NCI-H345 (cell line): ENCODE measurements at regions not wholly inside any gene's neighbourhood (a gene's known extent, or its start where the extent isn't known, plus 50 kb on each side); places are given as distances from the start of the nearest gene placed in this dataset.
"Not testable (repeated sequence)": the region's sequence is repeated elsewhere in the genome, so short reads cannot be mapped to it uniquely, and the experiment has no call there.

Source experiments
- DNase-seq: peaks from one replicate; lab custom pipeline; 2025; lab: John Stamatoyannopoulos, UW

DNA sequence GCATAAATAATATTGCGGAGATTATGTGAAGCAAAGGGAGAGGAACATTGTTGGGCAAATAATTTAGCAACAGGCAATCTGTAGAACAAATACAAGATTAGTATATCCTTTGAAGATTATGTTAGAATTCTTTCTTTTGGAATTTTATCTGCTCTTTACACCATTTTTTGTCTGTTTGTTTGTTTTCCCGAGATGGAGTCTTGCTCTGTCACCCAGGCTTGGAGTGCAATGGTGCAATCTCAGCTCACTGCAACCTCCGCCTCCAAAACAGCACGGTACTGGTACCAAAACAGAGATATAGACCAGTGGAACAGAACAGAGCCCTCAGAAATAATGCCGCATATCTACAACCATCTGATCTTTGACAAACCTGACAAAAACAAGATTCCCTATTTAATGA lies 250.3 kb downstream of the FSIP2 start:
- not testable (repeated sequence) for DNase-seq

DNA sequence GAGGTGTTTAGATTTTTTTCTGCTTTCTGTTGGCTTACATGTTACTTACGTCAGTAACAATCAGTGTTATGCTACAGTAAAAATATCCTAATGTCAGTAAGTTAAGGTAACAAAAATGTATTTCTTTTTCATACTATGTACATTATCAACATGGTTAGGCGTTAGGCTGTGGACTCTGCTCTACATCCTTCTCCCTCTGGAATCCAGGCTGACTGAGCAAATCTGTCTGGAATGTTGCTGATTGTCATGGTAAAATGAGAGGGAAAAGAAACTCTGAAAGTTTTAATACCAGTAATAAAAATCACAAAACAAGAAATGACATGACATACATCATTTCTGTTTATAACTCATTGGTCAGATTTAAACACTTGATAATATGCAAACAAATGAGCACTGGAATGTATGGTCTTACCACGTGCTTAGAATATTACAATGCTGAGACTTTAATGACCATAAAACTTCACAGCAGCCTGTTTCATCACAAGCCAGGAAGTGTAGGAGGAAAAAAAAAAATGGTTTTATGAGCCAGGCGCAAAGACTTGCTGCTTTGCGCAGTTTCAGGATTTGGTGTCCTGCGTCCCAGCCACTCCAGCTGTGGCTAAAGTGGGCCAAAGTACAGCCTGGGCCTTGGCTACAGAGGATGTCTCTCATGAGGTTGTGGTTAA lies 252.4 kb downstream of the FSIP2 start:
- no peak for DNase-seq

DNA sequence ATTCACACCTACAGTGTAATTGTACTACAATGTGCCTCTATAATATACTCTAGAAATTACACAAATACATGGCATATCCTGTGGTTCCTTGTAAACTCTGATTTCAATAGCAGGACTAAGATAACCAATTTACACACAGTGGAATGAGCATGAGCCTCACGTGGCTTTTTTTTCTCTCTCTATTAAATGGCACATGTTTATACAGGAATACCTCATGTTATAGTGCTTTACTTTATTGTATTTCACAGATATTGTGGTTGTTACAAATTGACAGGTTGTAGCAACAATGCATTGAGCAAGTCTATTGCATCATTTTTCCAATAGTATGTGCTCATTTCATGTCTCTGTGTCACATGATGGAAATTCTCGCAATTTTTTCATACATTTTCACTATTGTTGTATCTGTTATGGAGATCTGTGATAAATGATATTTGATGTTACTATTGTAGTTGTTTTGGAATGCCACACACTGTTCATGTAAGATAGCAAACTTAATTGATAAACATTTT lies 260.0 kb downstream of the FSIP2 start:
- DNase-seq: no peak

DNA sequence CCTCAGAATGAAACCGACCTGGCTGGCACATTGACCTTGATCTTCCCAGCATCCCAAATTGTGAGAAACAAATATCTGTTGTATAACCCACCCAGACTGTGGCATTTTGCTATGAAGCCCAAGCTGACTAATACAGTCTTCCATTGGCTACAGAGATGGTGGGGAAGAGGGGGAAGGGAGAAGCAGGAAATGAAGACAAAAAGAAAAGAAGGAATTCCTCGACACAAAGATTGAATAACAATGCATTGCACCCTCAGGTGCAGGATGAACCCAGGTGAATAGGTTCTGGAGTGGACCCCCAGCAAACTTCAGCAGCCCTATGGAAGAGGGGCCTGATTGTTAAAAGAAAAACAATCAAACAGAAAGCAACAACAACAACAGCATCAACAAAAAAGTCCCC lies 270.7 kb downstream of the FSIP2 start:
- no peak for DNase-seq

DNA sequence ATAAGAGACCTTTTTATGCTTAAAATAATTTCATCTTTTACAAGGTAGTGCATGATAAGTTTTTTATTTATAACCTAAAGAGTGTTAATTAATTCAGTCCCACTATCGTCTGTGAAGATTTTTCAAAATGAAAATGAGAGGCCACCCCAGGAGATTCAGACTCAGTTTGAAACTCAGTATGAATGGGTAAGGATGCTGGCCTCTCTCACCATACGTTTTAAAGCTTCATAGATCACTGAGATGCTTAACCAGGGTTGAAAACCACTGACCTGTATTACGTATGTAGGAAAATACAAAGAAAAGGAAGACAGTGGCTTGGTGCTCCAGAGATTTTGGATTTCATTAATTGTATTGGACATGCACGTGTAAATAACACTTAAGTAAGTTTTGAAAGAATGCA lies 278.7 kb downstream of the FSIP2 start:
- no peak for DNase-seq

DNA sequence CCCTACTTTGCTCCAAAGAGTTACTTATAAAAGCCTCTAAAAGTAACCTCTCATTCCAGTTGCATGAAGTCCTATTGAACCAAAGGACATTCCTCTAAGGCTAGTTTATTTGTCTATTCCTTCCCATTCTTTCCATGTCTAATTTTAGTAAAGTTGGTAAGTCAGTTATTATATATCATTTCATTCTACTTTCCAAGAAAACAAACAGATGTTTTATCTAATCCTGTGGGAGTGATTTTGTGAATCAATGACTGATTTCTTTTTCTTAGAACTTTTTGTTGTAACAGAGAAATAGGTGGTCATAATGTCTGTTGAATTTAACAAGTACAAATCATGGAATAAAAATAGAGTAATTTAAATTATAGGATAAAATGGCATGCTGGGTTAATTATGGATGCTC lies 286.3 kb downstream of the FSIP2 start:
- no peak for DNase-seq

DNA sequence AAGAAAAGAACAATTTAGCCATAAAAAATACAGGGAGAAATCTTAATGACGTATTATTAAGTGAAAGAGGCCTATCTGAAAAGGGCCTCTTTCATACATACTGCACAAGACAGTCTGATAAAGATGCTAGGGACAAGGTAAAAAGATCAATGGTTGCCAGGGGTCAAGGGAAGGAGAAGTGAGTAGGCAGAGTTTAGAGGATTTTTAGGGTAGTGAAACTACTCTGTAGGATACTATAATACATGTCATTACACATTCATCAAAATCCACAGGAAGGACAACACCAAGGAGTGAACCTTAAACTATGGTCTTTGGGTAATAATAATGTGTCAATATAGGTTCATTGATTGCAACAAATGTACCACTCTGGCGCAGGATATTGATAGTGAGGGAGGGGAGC lies 289.3 kb downstream of the FSIP2 start:
- no peak for DNase-seq

DNA sequence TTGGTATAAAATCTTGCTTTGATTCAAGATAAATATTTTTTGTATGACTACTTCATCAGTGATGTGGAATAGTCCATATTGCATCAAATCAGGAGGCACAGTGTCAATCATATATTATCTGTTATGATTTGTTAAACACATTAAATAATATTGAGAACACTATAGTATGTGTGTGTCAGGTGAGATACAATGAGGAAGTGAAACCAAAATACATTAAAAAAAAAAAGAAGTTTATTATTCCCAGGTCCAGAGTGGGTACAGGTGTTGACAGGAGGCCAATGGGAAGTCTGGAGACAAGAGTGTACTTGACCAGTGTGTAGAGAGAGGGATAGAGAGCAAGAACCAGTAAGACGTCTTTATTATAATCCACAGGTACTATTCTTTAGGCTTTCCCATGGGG lies 292.6 kb downstream of the FSIP2 start:
- no peak for DNase-seq

DNA sequence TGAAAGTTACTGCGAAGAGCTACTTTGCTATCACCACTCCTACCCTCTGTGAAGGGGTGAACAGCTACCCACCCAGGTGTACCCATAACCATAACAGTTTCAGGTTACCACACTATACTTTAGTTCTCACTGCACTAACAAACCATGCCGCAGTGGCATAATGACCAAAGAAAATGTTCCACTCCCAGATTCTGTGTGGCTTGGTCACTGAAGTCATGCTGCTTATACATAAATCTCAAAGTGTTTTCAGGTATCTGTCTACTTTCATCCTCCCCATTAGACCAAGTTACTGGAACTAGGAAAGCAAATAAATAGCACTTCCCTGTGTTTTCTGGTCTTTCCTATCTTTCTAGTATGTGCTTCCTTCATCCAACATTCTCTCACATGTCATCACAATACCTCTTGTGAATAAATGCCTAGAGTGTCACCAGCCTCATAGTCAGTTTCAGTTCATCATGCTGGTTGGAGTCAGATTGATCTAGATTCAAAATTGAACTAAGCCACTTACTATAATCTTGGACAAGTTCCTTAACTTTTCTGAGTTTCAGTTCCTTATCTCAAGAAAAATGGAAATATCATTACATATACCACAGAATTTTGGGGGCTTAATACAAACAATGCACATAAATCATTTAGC lies 293.6 kb downstream of the FSIP2 start:
- DNase-seq: no peak

DNA sequence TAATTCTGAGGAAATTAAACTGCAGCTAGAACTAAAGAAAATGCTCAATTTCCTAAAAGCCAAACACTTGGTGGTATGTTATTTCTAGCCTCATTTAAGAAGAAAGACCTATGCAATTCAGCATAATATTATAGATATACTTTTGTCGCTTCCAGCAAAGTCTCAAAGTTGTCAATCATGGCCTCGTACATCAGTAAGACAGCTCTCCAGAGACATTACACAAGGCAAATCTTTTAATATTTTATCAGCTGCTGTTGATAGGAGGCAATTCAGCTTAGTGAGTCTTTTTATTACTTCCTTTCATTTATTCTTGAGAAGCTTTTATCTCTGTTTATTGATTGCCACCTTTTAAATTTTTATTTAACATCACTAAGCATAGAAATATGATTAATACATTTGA lies 294.3 kb downstream of the FSIP2 start:
- no peak for DNase-seq

DNA sequence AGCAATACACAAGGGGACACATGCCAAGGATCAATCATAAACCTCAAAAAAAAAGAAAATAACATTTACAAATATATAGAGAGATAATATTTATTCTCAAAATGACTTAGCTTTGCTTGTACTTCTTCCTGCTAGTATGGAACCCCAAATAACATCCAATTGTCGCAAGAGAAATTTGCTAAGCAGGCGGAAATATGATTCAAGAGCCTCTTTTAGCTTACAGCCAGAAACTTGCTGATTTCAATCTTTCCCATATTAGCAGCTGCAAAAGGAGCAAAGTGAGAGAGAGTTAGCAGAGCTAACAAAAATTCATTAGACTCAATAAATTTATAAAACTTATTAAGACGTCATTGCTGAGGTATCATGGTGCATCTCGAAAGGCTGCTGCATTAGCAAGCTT lies 294.9 kb downstream of the FSIP2 start:
- no peak for DNase-seq

DNA sequence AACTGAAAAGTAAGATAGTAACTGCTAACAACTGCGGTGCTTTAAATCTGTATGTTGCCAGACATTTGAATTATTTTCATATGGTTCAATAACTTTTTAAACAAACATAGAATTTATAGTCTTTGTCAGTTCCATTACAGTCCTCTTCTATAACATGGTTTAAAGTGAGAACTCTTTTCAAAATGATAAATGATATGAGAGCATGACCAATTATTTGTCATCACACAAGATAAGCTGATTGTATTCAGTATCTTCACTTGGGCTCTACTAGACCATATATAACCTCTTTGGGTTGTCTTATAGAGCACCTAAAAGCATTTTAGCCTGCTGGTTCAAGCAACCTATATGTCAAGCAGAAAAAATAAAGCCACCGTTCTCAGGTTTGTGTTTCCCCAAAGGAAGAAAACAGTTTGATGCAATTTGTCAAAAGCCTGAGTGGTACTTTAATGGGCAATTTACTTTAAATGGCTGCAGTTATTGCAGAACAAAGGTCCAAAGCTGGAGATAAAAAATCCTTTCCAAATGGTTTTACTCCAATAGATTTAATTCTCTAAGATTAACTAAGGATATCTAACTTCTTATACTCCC lies 298.4 kb downstream of the FSIP2 start:
- DNase-seq: peak; percentile 41

DNA sequence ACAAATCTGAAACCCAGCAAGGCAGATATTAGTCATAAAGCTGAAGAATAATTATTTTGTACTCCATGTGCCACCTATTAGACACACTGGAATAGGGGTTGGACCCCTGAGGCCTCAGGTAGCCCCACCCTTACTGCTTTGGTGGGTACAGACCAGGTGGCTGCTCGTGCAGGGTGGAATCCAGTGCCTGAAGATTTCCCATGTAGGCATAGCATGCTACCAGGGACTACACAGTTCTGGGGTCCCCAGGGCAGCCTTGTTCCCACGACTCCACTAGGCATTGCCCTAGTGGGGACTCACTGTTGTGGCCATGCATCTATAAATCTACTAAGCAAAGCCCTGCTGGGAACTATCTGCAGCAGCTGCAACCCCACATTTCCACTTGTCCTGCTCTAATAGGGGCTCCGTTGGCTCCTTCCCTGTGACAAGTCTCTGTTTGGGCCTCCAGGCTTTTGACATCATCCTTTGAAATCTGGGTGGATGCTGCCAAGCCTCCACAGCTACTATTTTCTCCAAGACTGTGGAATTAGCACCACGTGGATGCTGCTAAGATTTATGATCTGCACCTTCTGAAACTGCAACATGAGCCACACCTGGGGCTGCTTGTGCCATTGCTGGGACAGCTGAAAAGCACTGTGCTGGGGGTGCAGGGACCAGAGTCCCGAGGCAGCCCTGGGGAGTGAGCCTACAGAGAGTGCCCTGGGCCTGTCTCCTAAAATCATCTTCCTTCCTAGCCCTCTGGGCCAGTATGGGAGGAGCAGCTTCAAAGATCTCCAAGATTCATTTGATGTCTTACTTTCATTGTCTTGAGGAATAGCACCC lies 303.8 kb downstream of the FSIP2 start:
- DNase-seq: no peak

DNA sequence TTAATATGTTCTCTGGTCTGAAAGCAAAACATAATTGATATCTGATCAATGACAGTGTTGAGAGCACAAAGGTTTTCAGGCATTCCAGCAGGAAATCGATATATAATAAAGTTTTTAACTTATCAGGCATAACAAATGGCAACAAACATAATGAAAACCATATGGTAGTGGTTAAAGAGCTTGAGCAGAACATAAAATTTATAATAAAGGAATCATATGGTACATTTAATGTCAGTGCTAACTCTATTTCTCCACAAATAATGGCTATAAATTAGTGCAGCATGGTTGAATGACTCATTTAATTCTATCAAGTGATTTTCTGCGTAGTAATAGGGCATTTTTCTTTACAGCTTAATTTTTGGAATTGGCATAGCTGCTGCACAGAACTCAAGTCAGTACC lies 306.2 kb downstream of the FSIP2 start:
- no peak for DNase-seq

DNA sequence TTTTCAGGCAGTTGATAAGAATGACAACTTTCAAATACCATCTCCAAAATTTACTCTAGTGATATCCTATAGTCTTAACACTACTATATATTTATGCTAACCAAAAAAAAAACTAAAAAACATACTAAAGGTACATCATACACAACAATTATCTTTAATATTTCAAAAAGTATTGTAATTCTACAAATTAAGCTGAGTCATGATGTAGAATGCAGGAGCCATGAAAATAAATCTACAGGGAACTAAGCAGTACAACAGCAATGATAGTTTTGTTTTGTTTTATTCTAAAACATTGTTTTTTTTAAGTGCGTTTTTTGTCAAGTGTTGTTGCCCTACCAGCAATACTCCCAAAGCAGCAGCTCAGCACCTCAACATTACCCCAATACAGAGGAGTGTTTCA lies 314.3 kb downstream of the FSIP2 start:
- DNase-seq: no peak

DNA sequence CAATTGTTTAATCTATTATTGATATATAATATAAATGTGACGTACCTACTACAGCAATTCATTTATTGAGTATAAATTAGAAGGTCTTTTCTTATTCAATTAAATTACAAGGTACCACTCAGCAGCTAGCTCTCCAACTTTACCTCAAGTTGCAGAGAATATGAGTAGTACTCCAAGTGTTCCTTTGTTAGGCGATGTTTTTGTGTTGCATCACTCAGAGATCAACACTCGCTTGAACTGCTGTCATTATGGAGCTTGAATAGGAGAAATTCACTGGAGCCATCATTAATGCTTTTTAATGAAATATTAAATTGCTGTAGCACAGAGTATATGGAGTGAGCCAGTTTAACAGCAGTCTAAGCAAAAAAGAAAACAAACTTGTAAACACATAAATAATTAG lies 320.0 kb downstream of the FSIP2 start:
- peak; percentile 52 for DNase-seq

DNA sequence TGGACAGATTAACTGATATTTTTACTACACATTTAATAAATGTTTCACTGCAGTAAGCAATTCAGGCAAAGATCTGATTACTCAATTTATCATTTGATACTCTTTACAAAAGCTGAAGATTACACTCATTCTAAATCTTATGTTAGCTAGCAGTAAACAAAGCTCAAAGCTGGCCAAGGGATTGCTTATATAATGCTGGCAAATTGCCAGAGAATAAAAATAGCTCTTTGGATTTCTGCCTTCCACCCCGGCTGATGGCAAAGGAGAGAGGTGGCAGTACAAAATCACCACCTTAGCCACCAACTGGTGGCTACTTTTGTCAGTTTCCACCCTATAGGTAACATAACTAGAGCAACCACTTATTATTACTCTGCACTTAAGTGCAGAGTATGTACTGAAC lies 320.5 kb downstream of the FSIP2 start:
- DNase-seq: peak; percentile 75

DNA sequence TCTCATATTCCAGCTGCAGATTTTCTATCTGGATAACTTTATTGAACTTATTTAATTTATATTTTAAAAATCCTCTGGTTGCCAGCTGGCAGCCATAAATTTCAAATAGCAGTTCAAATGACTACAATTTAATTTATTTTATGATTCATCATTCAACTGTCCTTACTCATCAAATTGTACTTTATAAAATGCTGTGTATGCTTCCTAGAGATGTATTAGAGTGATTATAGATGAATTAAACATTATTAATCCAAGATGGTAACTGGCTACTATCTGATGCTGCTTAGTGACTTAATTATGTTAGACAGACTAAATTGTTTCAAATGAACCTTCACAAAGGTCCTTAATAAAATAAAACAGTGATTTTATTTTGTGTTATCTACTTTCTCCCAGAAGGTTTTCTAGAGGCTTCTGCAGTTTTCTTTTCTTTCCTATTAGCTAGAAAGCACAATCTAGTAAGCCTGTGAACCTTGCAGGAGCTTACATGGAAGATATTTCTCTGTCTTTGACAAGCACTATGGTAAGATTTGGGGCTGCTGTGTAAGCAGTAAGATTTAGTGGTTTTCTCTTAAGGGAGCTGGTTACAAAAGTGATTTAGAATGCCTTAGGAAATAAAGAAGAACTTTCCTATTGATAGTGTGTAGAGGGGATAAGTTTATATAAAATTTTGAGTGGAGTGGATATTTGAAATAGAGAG lies 322.3 kb downstream of the FSIP2 start:
- no peak for DNase-seq

DNA sequence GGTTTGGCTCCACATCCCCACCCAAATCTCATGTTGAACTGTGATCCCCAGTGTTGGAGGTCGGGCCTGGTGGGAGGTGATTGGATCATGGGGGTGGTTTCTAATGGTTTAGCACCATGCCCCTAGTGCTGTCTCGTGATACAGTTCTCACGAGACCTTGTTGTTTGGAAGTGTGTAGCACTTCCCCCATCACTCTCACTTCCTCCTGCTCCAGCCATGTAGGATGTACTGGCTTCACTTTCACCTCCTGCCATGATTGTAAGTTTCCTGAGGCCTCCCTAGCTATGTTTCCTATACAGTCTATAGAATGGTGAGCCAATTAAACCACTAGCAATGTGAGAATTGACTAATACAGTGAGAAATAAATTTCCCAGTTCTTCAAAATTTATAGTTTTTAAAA lies 325.9 kb downstream of the FSIP2 start:
- no peak for DNase-seq

DNA sequence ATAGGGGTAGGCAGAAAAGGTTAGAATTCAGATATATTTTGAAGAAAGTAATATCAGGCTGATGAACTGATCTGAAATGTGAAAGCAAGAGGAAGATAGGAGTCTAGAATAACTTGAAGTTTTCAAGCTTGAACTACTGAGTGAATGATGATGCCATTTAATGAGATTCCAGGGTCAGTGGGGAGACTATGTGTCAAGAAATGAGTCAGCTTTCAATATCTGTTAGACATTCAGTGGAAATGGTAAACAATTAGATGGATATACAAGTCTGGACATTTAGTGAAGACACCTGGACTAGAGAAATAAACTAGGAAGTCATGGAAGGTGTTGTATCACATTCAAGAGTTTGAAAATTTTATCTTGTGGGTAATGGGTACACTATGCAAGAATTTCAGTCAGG lies 326.9 kb downstream of the FSIP2 start:
- no peak for DNase-seq

DNA sequence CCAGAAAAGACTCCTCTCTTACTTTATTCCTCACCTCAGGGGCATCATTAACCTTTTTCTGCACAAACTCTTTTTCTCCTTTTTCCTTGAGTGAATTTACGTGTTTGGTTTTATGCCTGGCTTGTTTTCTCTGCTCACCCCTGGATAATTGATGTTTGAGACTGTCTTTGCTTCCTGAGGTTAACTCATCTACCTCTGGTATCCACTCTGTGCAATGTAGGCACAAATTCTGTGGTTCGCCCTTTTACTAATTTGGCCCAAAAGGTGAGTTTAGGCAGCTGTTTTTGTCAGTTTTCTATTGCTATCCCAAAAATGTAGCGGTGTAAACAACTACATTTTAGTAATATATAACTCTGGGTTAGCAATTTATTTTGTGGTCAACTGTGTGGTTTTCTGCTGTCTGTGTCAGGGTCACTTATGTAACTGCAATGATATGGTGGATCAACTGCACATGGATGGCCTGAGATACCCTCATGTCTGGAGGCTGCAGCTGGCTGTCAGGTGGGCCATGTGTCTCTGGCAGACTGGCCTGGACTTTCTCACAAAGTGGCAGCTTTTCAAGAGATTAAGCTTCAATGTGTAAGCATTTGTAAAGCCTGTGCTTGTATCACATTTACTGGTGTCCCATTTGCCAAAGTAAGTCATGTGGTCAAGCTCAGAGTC lies 329.7 kb downstream of the FSIP2 start:
- no peak for DNase-seq

DNA sequence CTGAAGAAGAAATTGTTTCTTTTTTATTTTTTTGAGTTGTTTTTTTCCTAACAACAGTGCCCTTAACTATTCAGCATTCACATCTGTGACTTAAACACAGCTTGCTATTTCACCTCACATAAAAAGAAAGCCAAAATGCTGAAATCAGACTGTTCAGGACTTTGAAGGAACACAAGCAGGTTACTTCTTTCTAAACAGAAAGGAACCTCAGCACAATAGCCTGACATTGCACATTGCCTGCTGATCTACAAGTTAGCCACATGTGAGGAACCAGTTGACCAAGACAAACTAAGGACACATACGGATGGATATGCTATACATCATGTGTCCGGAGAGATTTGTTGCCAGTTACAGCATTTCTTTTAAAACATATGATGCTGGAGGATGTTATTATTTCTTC lies 331.1 kb downstream of the FSIP2 start:
- no peak for DNase-seq
